IgD-negative memory B cell (primary cell): ENCODE measurements at regions not wholly inside any gene's neighbourhood (a gene's known extent, or its start where the extent isn't known, plus 50 kb on each side); places are given as distances from the start of the nearest gene placed in this dataset.

ENCODE experiments used
- H3K27ac Mint-ChIP-seq, 3 donors: one replicate each; pipeline ENCODE4 v1.8.0; 2020 to 2022; ENCODE audit warnings: mild to moderate bottlenecking in 3 of 3, mixed read lengths in 3 of 3, moderate library complexity in 1 of 3
- H3K27me3 Mint-ChIP-seq: one replicate; pipeline ENCODE4 v1.8.0; 2021; ENCODE audit warnings: mixed read lengths
- H3K36me3 Mint-ChIP-seq: one replicate; pipeline ENCODE4 v1.8.0; 2020; ENCODE audit warnings: mild to moderate bottlenecking, mixed read lengths
- H3K4me1 Mint-ChIP-seq, 3 donors: one replicate each; pipeline ENCODE4 v1.8.0; 2020 to 2022; ENCODE audit warnings: mixed read lengths in 3 of 3, mild to moderate bottlenecking in 1 of 3
- H3K4me3 Mint-ChIP-seq, 4 donors: one replicate each; pipeline ENCODE4 v1.8.0; 2020 to 2022; ENCODE audit warnings: mild to moderate bottlenecking in 4 of 4, mixed read lengths in 4 of 4, moderate library complexity in 3 of 4
- H3K9me3 Mint-ChIP-seq, 3 donors: one replicate each; pipeline ENCODE4 v1.8.0; 2020 to 2021; ENCODE audit warnings: mixed read lengths in 3 of 3, mild to moderate bottlenecking in 1 of 3

GRCh38 chr14:101068313-101069227 is 165.0 kb upstream of the RTL1 start:
- Mint-ChIP-seq H3K27ac (no peak overlapping the region), H3K27me3 (peaks cover 12% of the 10 kb centered on the region), H3K9me3 (no peaks in the 10 kb centered on the region), H3K4me3 (no peak overlapping the region), H3K36me3 (no peaks in the 10 kb centered on the region), H3K4me1 (no peaks in the 10 kb centered on the region)

GRCh38 chr14:101069228-101069549 is 165.7 kb upstream of the RTL1 start:
- no peaks in the 10 kb centered on the region for H3K9me3 Mint-ChIP-seq
- no peaks in the 10 kb centered on the region for H3K4me1 Mint-ChIP-seq
- peaks cover 15% of the 10 kb centered on the region for H3K27me3 Mint-ChIP-seq
- H3K36me3 Mint-ChIP-seq, result no peaks in the 10 kb centered on the region
- no peak overlapping the region for H3K27ac Mint-ChIP-seq
- no peak overlapping the region for H3K4me3 Mint-ChIP-seq

- no peaks in the 10 kb centered on the region for H3K4me1 Mint-ChIP-seq
- H3K36me3 Mint-ChIP-seq, result no peaks in the 10 kb centered on the region
- H3K9me3 Mint-ChIP-seq, result no peaks in the 10 kb centered on the region
- peaks cover 19% of the 10 kb centered on the region for H3K27me3 Mint-ChIP-seq
- no peak overlapping the region for H3K27ac Mint-ChIP-seq
- H3K4me3 Mint-ChIP-seq, result no peak overlapping the region
Observed at GRCh38 chr14:101069666-101070362, 166.3 kb upstream of the RTL1 start.

GRCh38 chr14:101070540-101071492 is 167.3 kb upstream of the RTL1 start:
- Mint-ChIP-seq H3K4me1 (no peaks in the 10 kb centered on the region), H3K27me3 (peaks cover 22% of the 10 kb centered on the region), H3K9me3 (no peaks in the 10 kb centered on the region), H3K4me3 (no peak overlapping the region), H3K27ac (no peak overlapping the region), H3K36me3 (no peaks in the 10 kb centered on the region)

GRCh38 chr14:101071493-101071906 is 168.0 kb upstream of the RTL1 start:
- no peaks in the 10 kb centered on the region for H3K4me1 Mint-ChIP-seq
- no peak overlapping the region for H3K27ac Mint-ChIP-seq
- H3K4me3 Mint-ChIP-seq, result no peak overlapping the region
- H3K9me3 Mint-ChIP-seq, result no peaks in the 10 kb centered on the region
- H3K36me3 Mint-ChIP-seq, result no peaks in the 10 kb centered on the region
- H3K27me3 Mint-ChIP-seq, result peaks cover 26% of the 10 kb centered on the region

- Mint-ChIP-seq H3K4me1 (no peaks in the 10 kb centered on the region), H3K27ac (no peak overlapping the region), H3K36me3 (no peaks in the 10 kb centered on the region), H3K27me3 (peaks cover 30% of the 10 kb centered on the region), H3K4me3 (no peak overlapping the region), H3K9me3 (no peaks in the 10 kb centered on the region)
Observed at GRCh38 chr14:101072070-101072469, 168.5 kb upstream of the RTL1 start.

GRCh38 chr14:101072531-101072930 is 169.0 kb upstream of the RTL1 start:
- Mint-ChIP-seq H3K27me3 (peaks cover 33% of the 10 kb centered on the region), H3K4me1 (no peaks in the 10 kb centered on the region), H3K4me3 (no peak overlapping the region), H3K36me3 (no peaks in the 10 kb centered on the region), H3K9me3 (no peaks in the 10 kb centered on the region), H3K27ac (no peak overlapping the region)

- Mint-ChIP-seq H3K4me1 (no peaks in the 10 kb centered on the region), H3K27me3 (peaks cover 34% of the 10 kb centered on the region), H3K27ac (no peak overlapping the region), H3K4me3 (no peak overlapping the region), H3K9me3 (no peaks in the 10 kb centered on the region), H3K36me3 (no peaks in the 10 kb centered on the region)
Observed at GRCh38 chr14:101072945-101073597, 169.5 kb upstream of the RTL1 start.

GRCh38 chr14:101073598-101073965 is 170.1 kb upstream of the RTL1 start:
- no peak overlapping the region for H3K27ac Mint-ChIP-seq

GRCh38 chr14:101074196-101075024 is 170.9 kb upstream of the RTL1 start:
- H3K27me3 Mint-ChIP-seq, result peaks cover 41% of the 10 kb centered on the region
- no peaks in the 10 kb centered on the region for H3K4me1 Mint-ChIP-seq
- H3K27ac Mint-ChIP-seq, result no peak overlapping the region
- no peaks in the 10 kb centered on the region for H3K36me3 Mint-ChIP-seq
- no peak overlapping the region for H3K4me3 Mint-ChIP-seq
- peaks cover 0 to 2% (median 0%) of the 10 kb centered on the region in 3 donors for H3K9me3 Mint-ChIP-seq

More at GRCh38 chr14:101073598-101073965, 170.1 kb upstream of the RTL1 start:
- H3K36me3 Mint-ChIP-seq, result no peaks in the 10 kb centered on the region
- H3K27me3 Mint-ChIP-seq, result peaks cover 38% of the 10 kb centered on the region
- no peaks in the 10 kb centered on the region for H3K9me3 Mint-ChIP-seq
- no peak overlapping the region for H3K4me3 Mint-ChIP-seq
- no peaks in the 10 kb centered on the region for H3K4me1 Mint-ChIP-seq

GRCh38 chr14:101075025-101075800 is 171.7 kb upstream of the RTL1 start:
- no peak overlapping the region for H3K4me3 Mint-ChIP-seq
- no peaks in the 10 kb centered on the region for H3K4me1 Mint-ChIP-seq
- peaks cover 46% of the 10 kb centered on the region for H3K27me3 Mint-ChIP-seq

GRCh38 chr14:101075801-101076413 is 172.4 kb upstream of the RTL1 start:
- H3K27me3 Mint-ChIP-seq, result peaks cover 47% of the 10 kb centered on the region
- no peaks in the 10 kb centered on the region for H3K36me3 Mint-ChIP-seq
- no peak overlapping the region for H3K27ac Mint-ChIP-seq
- H3K9me3 Mint-ChIP-seq, result peaks cover 0 to 8% (median 0%) of the 10 kb centered on the region in 3 donors
- H3K4me3 Mint-ChIP-seq, result no peak overlapping the region
- H3K4me1 Mint-ChIP-seq, result no peaks in the 10 kb centered on the region

More at GRCh38 chr14:101075025-101075800, 171.7 kb upstream of the RTL1 start:
- Mint-ChIP-seq H3K27ac (no peak overlapping the region), H3K36me3 (no peaks in the 10 kb centered on the region), H3K9me3 (peaks cover 0 to 5% (median 0%) of the 10 kb centered on the region in 3 donors)
